K562 (cell line): ENCODE measurements at regions not wholly inside any gene's neighbourhood (a gene's known extent, or its start where the extent isn't known, plus 50 kb on each side); places are given as distances from the start of the nearest gene placed in this dataset.

Source experiments
- ATAC-seq: fragments of 200-7000 bp; cut with Tn5 transposase; 3 replicates; pipeline ENCODE4 v1.9.1; 2020; ENCODE audit warnings: moderate library complexity
- BruUV-seq: library from RNA; stranded (reverse); fragments of 400-500 nt; replicated peaks from 2 replicates; lab custom pipeline; 2021; lab: Mats Ljungman, UMichigan
- CTCF ChIA-PET: fragments of 300-600 bp; formaldehyde crosslinking; extraction: SDS; loops from one replicate; lab custom pipeline; 2021; ENCODE audit warnings: low intra/inter-chr PET ratio; lab: Yijun Ruan, JAX
- POLR2A ChIA-PET: fragments of 300-600, 350-650 bp; sonication (Branson Sonifier 250); formaldehyde crosslinking; extraction: SDS; loops from one replicate; lab custom pipeline; 2021; ENCODE audit warnings: antibody characterized with exemption, inconsistent platforms; lab: Yijun Ruan, JAX
- DNase-seq, 4 experiments: peaks; one replicate each; pipeline versions ENCODE4 v3.0.0 to v3.0.0-alpha.2; 2011 to 2018; ENCODE audit warnings: low spot score in 3 of 4, mixed read lengths in 3 of 4; ENCODE audit errors: extremely low read depth in 1 of 4
- FAIRE-seq: peaks from 2 replicates; lab custom pipeline; 2011; peaks lifted over from hg19 to GRCh38; lab: Jason Lieb, UNC
- H2AFZ ChIP-seq: 2 replicates; pipeline ENCODE4 v1.6.0; 2011; ENCODE audit warnings: low read depth, low read length, control low read depth, inconsistent platforms
- H3K27ac ChIP-seq: fragments of 200-600 bp; 3 replicates; pipeline ENCODE4 v1.8.0; 2011; ENCODE audit warnings: low read depth, mild to moderate bottlenecking, control low read depth, inconsistent platforms, low read length, moderate library complexity, mixed read lengths; ENCODE audit errors: extremely low read depth
- H3K27me3 ChIP-seq, 2 experiments: fragments of 300-600 bp in 1 of 2; 2 replicates in 1 of 2; 3 replicates in 1 of 2; pipeline versions ENCODE4 v1.6.0 to v1.8.0; 2011; ENCODE audit warnings: inconsistent platforms in 2 of 2, low read length in 2 of 2, mild to moderate bottlenecking in 1 of 2, mixed read lengths in 1 of 2, moderate library complexity in 1 of 2; ENCODE audit not compliant: control insufficient read depth in 2 of 2, insufficient read depth in 2 of 2
- H3K36me3 ChIP-seq: fragments of 300-600 bp; 3 replicates; pipeline ENCODE4 v1.8.0; 2011; ENCODE audit warnings: mild to moderate bottlenecking, low read length, inconsistent platforms; ENCODE audit not compliant: control insufficient read depth, insufficient read depth
- H3K4me1 ChIP-seq, 2 experiments: fragments of 200-600 bp in 1 of 2; replicated peaks in 1 of 2; 2 replicates in 1 of 2; 3 replicates in 1 of 2; pipeline versions ENCODE4 v1.5.1 to v1.8.0; 2011; ENCODE audit warnings: inconsistent platforms in 2 of 2, low read length in 2 of 2, mild to moderate bottlenecking in 1 of 2, mixed read lengths in 1 of 2, moderate library complexity in 1 of 2; ENCODE audit not compliant: control insufficient read depth in 2 of 2, insufficient read depth in 2 of 2
- H3K4me2 ChIP-seq: 2 replicates; pipeline ENCODE4 v1.6.1; 2011; ENCODE audit warnings: low read length, control low read depth, inconsistent platforms, mixed read lengths; ENCODE audit not compliant: insufficient read depth
- H3K4me3 ChIP-seq: fragments of 200-600 bp; sonication (generic), shearing (Covaris generic); 2 replicates; pipeline ENCODE4 v1.5.1; 2016; ENCODE audit warnings: control low read depth, inconsistent platforms
- H3K79me2 ChIP-seq: fragments of 200-600 bp; 3 replicates; pipeline ENCODE4 v1.8.0; 2011; ENCODE audit warnings: low read length, inconsistent platforms; ENCODE audit not compliant: control insufficient read depth, insufficient read depth
- H3K9ac ChIP-seq, 2 experiments: 2 replicates each; pipeline versions ENCODE4 v1.6.0 to v1.6.1; 2011; ENCODE audit warnings: low read depth in 2 of 2, low read length in 2 of 2, control low read depth in 1 of 2, inconsistent platforms in 1 of 2, mild to moderate bottlenecking in 1 of 2, mixed read lengths in 1 of 2; ENCODE audit not compliant: insufficient read depth in 1 of 2
- H3K9me1 ChIP-seq: one replicate; pipeline ENCODE4 v1.6.0; 2011; ENCODE audit warnings: inconsistent platforms, mild to moderate bottlenecking, low read length, moderate library complexity; ENCODE audit not compliant: control insufficient read depth, insufficient read depth
- H3K9me3 ChIP-seq: replicated peaks from 2 replicates; pipeline ENCODE4 v1.5.1; 2011; ENCODE audit warnings: low read depth, low read length, inconsistent platforms; ENCODE audit not compliant: control insufficient read depth, insufficient read depth
- H4K20me1 ChIP-seq: replicated peaks from 2 replicates; pipeline ENCODE4 v1.6.1; 2011; ENCODE audit warnings: low read length, inconsistent platforms, mixed read lengths; ENCODE audit not compliant: control insufficient read depth, insufficient read depth
- ARID4B ChIP-seq: sonication (generic); formaldehyde crosslinking; IDR thresholded peaks from 2 replicates; pipeline ENCODE4 v1.8.0; 2022; ENCODE audit warnings: mild to moderate bottlenecking, missing genetic modification reagents
- YBX1 ChIP-seq: fragments of 450-650 bp; IDR thresholded peaks from 2 replicates; pipeline ENCODE4 v1.7.1; 2016; ENCODE audit warnings: mild to moderate bottlenecking
- ZNF668 ChIP-seq: fragments of 250-450 bp; sonication (Bioruptor Pico); IDR thresholded peaks from 2 replicates; pipeline ENCODE4 v1.8.0; 2022; ENCODE audit warnings: mild to moderate bottlenecking, inconsistent platforms
- ZNF76 ChIP-seq: fragments of 250-450 bp; sonication (Bioruptor Pico); IDR thresholded peaks from 2 replicates; pipeline ENCODE4 v1.4.0; 2020; ENCODE audit warnings: mild to moderate bottlenecking, moderate library complexity, borderline replicate concordance
- ZNF764 ChIP-seq: fragments of 250-450 bp; sonication (Bioruptor Pico); IDR thresholded peaks from 2 replicates; pipeline ENCODE4 v1.4.0; 2020; ENCODE audit warnings: low read depth, mild to moderate bottlenecking, moderate library complexity
- ZNF830 ChIP-seq: fragments of 250-450 bp; sonication (Bioruptor Pico); IDR thresholded peaks from 2 replicates; pipeline ENCODE4 v1.5.0; 2021; ENCODE audit warnings: mild to moderate bottlenecking
- WGBS: fragments of 100-300 bp; shearing (Covaris generic); methylation state at CpG from one replicate; pipeline ENCODE4 v1.1.6; 2016; ENCODE audit warnings: low coverage, mixed read lengths; ENCODE audit not compliant: insufficient coverage; ENCODE audit errors: missing lambda C conversion rate; 5-methylcytosine and 5-hydroxymethylcytosine counted together
- in situ Hi-C: fragments of 300-500 bp; cut with MboI; formaldehyde crosslinking; loops from 4 replicates; pipeline ENCODE4 v1.15.0; 2018; ENCODE audit warnings: inconsistent platforms, mixed read lengths
- intact Hi-C: fragments of 100-400 bp; cut with micrococcal nuclease; formaldehyde crosslinking; loops from 2 replicates; pipeline ENCODE4 v1.14.2; 2022
- TF ChIP-seq, protein P1 (sequence below): fragments of 450-650 bp; IDR thresholded peaks from 2 replicates; pipeline ENCODE4 v1.6.1; 2016; ENCODE audit warnings: mild to moderate bottlenecking, moderate library complexity

DNA sequence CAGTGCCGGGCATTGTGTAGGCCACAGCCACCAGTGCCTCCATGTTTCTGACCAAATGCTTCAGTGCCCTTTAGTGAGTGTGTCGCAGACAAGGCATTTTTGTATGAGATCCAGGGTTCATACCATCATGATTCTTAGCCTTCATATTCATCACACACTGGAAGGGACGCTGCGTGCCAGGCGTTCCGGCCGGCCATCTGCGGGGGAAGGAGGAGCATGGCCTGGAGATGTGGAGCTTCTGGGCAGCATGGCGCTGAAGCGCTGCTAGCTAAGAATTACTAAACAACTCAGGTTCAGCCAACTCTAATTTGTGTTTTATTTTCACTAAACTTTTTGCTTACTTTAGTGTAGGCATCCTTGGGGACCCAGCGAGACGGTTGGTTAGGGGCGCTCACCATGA lies 111.4 kb upstream of the EXOC2 start:
- Histone ChIP-seq H3K9ac (no peak overlapping the region), H3K4me3 (no peak overlapping the region), H3K9me1 (no peaks in the 10 kb centered on the region), H4K20me1 (no peaks in the 10 kb centered on the region), H3K4me1 (no peaks in the 10 kb centered on the region), H3K9me3 (no peaks in the 10 kb centered on the region), H3K27me3 (peaks cover 11 to 34% of the 10 kb centered on the region in 2 experiments), H3K79me2 (no peaks in the 10 kb centered on the region), H3K27ac (no peak overlapping the region), H3K36me3 (no peaks in the 10 kb centered on the region), H3K4me2 (no peak overlapping the region), H2AFZ (no peak overlapping the region)
- intact Hi-C loops (loop anchor here (10.0 kb wide), 1 partner anchor 90 kb away; no protein-coding TSS in a partner anchor), in situ Hi-C loops (no loop called here)
- DNase-seq (no peak), ATAC-seq (no peak), FAIRE-seq (no peak)
- CTCF ChIA-PET: no interaction called here
- WGBS: 3% methylated on average over 13 of the region's 13 CpGs
- POLR2A ChIA-PET: interaction anchor here (1.4 kb wide), 1 partner anchor 13 kb away, joined by 4 read pairs; no protein-coding TSS in a partner anchor
- BruUV-seq: no TSS peak
- TF ChIP-seq ZNF764 (CRISPR knock-in tag) (no peak), ARID4B (CRISPR knock-in tag) (no peak), ZNF830 (CRISPR knock-in tag) (no peak), ZNF76 (no peak), ZNF668 (CRISPR knock-in tag) (no peak), YBX1 (no peak)
- TF ChIP-seq, protein P1, sequence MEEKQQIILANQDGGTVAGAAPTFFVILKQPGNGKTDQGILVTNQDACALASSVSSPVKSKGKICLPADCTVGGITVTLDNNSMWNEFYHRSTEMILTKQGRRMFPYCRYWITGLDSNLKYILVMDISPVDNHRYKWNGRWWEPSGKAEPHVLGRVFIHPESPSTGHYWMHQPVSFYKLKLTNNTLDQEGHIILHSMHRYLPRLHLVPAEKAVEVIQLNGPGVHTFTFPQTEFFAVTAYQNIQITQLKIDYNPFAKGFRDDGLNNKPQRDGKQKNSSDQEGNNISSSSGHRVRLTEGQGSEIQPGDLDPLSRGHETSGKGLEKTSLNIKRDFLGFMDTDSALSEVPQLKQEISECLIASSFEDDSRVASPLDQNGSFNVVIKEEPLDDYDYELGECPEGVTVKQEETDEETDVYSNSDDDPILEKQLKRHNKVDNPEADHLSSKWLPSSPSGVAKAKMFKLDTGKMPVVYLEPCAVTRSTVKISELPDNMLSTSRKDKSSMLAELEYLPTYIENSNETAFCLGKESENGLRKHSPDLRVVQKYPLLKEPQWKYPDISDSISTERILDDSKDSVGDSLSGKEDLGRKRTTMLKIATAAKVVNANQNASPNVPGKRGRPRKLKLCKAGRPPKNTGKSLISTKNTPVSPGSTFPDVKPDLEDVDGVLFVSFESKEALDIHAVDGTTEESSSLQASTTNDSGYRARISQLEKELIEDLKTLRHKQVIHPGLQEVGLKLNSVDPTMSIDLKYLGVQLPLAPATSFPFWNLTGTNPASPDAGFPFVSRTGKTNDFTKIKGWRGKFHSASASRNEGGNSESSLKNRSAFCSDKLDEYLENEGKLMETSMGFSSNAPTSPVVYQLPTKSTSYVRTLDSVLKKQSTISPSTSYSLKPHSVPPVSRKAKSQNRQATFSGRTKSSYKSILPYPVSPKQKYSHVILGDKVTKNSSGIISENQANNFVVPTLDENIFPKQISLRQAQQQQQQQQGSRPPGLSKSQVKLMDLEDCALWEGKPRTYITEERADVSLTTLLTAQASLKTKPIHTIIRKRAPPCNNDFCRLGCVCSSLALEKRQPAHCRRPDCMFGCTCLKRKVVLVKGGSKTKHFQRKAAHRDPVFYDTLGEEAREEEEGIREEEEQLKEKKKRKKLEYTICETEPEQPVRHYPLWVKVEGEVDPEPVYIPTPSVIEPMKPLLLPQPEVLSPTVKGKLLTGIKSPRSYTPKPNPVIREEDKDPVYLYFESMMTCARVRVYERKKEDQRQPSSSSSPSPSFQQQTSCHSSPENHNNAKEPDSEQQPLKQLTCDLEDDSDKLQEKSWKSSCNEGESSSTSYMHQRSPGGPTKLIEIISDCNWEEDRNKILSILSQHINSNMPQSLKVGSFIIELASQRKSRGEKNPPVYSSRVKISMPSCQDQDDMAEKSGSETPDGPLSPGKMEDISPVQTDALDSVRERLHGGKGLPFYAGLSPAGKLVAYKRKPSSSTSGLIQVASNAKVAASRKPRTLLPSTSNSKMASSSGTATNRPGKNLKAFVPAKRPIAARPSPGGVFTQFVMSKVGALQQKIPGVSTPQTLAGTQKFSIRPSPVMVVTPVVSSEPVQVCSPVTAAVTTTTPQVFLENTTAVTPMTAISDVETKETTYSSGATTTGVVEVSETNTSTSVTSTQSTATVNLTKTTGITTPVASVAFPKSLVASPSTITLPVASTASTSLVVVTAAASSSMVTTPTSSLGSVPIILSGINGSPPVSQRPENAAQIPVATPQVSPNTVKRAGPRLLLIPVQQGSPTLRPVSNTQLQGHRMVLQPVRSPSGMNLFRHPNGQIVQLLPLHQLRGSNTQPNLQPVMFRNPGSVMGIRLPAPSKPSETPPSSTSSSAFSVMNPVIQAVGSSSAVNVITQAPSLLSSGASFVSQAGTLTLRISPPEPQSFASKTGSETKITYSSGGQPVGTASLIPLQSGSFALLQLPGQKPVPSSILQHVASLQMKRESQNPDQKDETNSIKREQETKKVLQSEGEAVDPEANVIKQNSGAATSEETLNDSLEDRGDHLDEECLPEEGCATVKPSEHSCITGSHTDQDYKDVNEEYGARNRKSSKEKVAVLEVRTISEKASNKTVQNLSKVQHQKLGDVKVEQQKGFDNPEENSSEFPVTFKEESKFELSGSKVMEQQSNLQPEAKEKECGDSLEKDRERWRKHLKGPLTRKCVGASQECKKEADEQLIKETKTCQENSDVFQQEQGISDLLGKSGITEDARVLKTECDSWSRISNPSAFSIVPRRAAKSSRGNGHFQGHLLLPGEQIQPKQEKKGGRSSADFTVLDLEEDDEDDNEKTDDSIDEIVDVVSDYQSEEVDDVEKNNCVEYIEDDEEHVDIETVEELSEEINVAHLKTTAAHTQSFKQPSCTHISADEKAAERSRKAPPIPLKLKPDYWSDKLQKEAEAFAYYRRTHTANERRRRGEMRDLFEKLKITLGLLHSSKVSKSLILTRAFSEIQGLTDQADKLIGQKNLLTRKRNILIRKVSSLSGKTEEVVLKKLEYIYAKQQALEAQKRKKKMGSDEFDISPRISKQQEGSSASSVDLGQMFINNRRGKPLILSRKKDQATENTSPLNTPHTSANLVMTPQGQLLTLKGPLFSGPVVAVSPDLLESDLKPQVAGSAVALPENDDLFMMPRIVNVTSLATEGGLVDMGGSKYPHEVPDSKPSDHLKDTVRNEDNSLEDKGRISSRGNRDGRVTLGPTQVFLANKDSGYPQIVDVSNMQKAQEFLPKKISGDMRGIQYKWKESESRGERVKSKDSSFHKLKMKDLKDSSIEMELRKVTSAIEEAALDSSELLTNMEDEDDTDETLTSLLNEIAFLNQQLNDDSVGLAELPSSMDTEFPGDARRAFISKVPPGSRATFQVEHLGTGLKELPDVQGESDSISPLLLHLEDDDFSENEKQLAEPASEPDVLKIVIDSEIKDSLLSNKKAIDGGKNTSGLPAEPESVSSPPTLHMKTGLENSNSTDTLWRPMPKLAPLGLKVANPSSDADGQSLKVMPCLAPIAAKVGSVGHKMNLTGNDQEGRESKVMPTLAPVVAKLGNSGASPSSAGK: no peak
